ENCODE measurements at regions not wholly inside any gene's neighbourhood (a gene's known extent, or its start where the extent isn't known, plus 50 kb on each side); places are given as distances from the start of the nearest gene placed in this dataset.
"Not testable (repeated sequence)": the region's sequence is repeated elsewhere in the genome, so short reads cannot be mapped to it uniquely, and the experiment has no call there.

DNA sequence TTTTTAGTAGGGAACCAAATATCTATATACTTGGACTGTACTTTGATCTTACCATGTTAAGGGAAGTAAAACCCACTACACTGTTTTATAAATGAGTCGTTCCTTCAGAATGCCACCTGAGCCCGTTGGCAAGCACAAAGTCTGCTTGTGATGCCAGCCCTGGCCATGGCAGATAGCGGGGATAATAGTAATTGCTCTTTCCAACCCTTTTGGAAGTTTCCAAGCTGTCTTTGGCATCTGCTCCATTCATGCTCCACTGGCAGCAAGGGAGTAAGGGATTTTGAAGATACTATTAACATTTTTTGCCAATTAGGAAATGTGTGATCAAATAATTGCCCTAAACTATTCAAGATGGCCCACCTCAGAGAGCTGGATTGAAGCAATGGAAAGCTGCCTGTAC lies 689.2 kb upstream of the SLIT2 start:
- no peaks in the 10 kb centered on the region for H4K20me1 ChIP-seq (ENCODE audit: insufficient read depth)
- no peaks in the 10 kb centered on the region for H3F3A ChIP-seq (replicated peaks; ENCODE audit: insufficient read depth)
- no peak for DNase-seq
- no peaks in the 10 kb centered on the region for H3K36me3 ChIP-seq (replicated peaks in 1 of 2; ENCODE audit: control insufficient read depth in 1 of 2, insufficient read depth in 2 of 2, low read length in 1 of 2)
- H3K79me2 ChIP-seq (ENCODE audit: insufficient read depth) = no peaks in the 10 kb centered on the region
- WGBS (ENCODE audit: low lambda C conversion rate) = 62% methylated on average over 3 of the region's 3 CpGs
- no peak overlapping the region for H3K27ac ChIP-seq (ENCODE audit: low read depth in 2 of 2, low read length in 1 of 2)
- no peak overlapping the region for H3K9ac ChIP-seq
- no peak overlapping the region for H3K4me3 ChIP-seq (ENCODE audit: low read depth in 2 of 2, low read length in 1 of 2)
- H3K27me3 ChIP-seq (ENCODE audit: insufficient read depth) = no peaks in the 10 kb centered on the region
- H3K9me2 ChIP-seq = no peaks in the 10 kb centered on the region
- ChIA-PET CTCF (no interaction called here), POLR2A (no interaction called here)
- TF ChIP-seq NRF1 (IDR thresholded peaks at IDR 0.05; ENCODE audit: low read depth, low read length) (no peak), ZBTB33 (IDR thresholded peaks at IDR 0.05; ENCODE audit: borderline replicate concordance, low read depth) (no peak), FOXM1 (IDR thresholded peaks at IDR 0.05; ENCODE audit: low read depth) (no peak), RFX5 (IDR thresholded peaks at IDR 0.05; ENCODE audit: low read length) (no peak), TEAD4 (IDR thresholded peaks at IDR 0.05; ENCODE audit: borderline replicate concordance, insufficient read depth) (no peak), NFIC (IDR thresholded peaks at IDR 0.05; ENCODE audit: borderline replicate concordance) (no peak)
- TF ChIP-seq, protein P1, sequence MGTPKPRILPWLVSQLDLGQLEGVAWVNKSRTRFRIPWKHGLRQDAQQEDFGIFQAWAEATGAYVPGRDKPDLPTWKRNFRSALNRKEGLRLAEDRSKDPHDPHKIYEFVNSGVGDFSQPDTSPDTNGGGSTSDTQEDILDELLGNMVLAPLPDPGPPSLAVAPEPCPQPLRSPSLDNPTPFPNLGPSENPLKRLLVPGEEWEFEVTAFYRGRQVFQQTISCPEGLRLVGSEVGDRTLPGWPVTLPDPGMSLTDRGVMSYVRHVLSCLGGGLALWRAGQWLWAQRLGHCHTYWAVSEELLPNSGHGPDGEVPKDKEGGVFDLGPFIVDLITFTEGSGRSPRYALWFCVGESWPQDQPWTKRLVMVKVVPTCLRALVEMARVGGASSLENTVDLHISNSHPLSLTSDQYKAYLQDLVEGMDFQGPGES (IDR thresholded peaks at IDR 0.05; ENCODE audit: low read depth, low read length) = no peak
- H3K9me3 ChIP-seq = no peaks in the 10 kb centered on the region
- H3K4me2 ChIP-seq = no peak overlapping the region
- H3K4me1 ChIP-seq (ENCODE audit: control insufficient read depth in 1 of 2, insufficient read depth in 2 of 2, low read depth in 1 of 2, low read length in 1 of 2) = no peaks in the 10 kb centered on the region
- no peak overlapping the region for H2AFZ ChIP-seq (ENCODE audit: low read depth)

DNA sequence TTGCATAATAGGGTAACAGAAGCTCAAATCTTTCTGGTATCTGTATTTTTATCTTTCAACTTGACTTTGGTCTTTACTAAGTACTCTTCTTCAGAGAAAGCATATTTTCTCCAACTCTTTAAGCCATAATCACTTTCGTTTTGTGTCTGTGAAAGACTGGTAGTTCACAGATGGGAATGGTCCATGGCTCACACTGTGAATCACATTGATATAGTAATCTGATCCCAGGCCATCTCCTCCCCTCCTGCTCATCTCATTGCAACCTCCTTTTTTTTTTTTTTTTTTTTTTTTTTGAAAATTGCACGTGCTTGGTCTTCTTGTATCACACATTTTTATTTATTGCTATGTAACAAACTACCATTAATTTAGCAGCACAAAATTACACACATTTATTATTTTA lies 694.5 kb upstream of the SLIT2 start:
- ChIA-PET POLR2A (no interaction called here), CTCF (no interaction called here)
- 58% methylated on average over 2 of the region's 2 CpGs for WGBS (ENCODE audit: low lambda C conversion rate)
- TF ChIP-seq MXI1 (IDR thresholded peaks at IDR 0.05; ENCODE audit: low read depth, low read length) = no peak
- TF ChIP-seq NRF1 (IDR thresholded peaks at IDR 0.05; ENCODE audit: low read depth, low read length) = no peak
- Histone ChIP-seq H3K27me3 (ENCODE audit: insufficient read depth) (no peaks in the 10 kb centered on the region), H3K4me2 (no peak overlapping the region), H2AFZ (ENCODE audit: low read depth) (no peak overlapping the region), H3K79me2 (ENCODE audit: insufficient read depth) (no peaks in the 10 kb centered on the region), H3K4me1 (ENCODE audit: control insufficient read depth in 1 of 2, insufficient read depth in 2 of 2, low read depth in 1 of 2, low read length in 1 of 2) (no peaks in the 10 kb centered on the region; a peak in 1 of 4 replicates), H3K9ac (no peak overlapping the region), H3F3A (replicated peaks; ENCODE audit: insufficient read depth) (no peaks in the 10 kb centered on the region), H3K9me2 (peaks cover 3% of the 10 kb centered on the region; the same call in 1 of the 2 replicates), H3K27ac (ENCODE audit: low read depth in 2 of 2, low read length in 1 of 2) (no peak overlapping the region), H3K36me3 (replicated peaks in 1 of 2; ENCODE audit: control insufficient read depth in 1 of 2, insufficient read depth in 2 of 2, low read length in 1 of 2) (no peaks in the 10 kb centered on the region), H4K20me1 (ENCODE audit: insufficient read depth) (no peaks in the 10 kb centered on the region), H3K9me3 (no peaks in the 10 kb centered on the region; the same call in 1 of the 2 replicates), H3K4me3 (ENCODE audit: low read depth in 2 of 2, low read length in 1 of 2) (no peak overlapping the region)
- DNase-seq = no peak

DNA sequence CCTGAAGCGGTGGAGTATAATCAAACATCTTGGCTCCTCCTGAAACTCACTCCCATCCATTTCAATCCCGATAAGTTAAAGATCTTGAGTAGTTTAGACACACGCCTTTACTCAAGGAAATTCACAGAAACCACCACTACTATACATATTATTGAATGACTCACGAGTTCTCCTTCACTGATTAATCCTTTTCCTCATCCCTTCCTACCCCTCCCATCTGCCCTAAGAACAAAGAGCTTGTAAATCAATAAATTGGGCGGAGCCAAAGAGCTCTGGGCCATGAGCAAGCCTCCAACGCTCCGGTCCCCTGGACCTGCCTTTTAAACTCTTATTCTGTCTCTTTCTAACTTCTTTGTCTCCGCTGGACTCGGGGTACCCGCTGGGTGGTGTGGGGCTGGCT lies 695.4 kb upstream of the SLIT2 start:
- H3K9me2 ChIP-seq; H3K4me1 ChIP-seq (ENCODE audit: control insufficient read depth in 1 of 2, insufficient read depth in 2 of 2, low read depth in 1 of 2, low read length in 1 of 2); H3K4me3 ChIP-seq (ENCODE audit: low read depth in 2 of 2, low read length in 1 of 2); H3K4me2 ChIP-seq; H3F3A ChIP-seq (replicated peaks; ENCODE audit: insufficient read depth); H2AFZ ChIP-seq (ENCODE audit: low read depth); H3K9ac ChIP-seq; H3K27ac ChIP-seq (ENCODE audit: low read depth in 2 of 2, low read length in 1 of 2); H3K9me3 ChIP-seq; H3K79me2 ChIP-seq (ENCODE audit: insufficient read depth); DNase-seq; H3K36me3 ChIP-seq (replicated peaks in 1 of 2; ENCODE audit: control insufficient read depth in 1 of 2, insufficient read depth in 2 of 2, low read length in 1 of 2); CTCF ChIA-PET; POLR2A ChIA-PET; H4K20me1 ChIP-seq (ENCODE audit: insufficient read depth); H3K27me3 ChIP-seq (ENCODE audit: insufficient read depth): not testable (repeated sequence)
- 86% methylated on average over 10 of the region's 10 CpGs for WGBS (ENCODE audit: low lambda C conversion rate)

Data from SK-N-SH (cell line).